ENCODE measurements at regions not wholly inside any gene's neighbourhood (a gene's known extent, or its start where the extent isn't known, plus 50 kb on each side); places are given as distances from the start of the nearest gene placed in this dataset.

DNA sequence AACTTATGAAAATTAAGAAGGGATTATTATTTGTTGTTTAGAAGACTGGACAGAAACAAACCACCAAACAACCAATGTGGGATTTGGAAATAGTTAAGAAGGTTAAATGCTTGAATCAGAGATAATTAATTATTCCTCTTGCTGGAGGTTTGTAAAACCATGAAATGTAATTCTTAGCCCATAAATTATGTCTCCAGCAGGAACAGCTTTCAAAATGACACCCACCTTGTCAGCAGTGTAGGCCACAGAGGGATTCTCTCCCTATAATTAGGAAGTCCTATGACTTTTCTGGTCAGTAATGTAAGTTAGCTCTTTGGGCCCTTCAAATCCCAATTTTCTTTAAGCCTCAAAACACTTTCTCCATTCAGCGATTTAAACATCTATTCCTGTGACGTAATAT, 63.3 kb downstream of the DRD1 start:
- TF ChIP-seq, protein P1, sequence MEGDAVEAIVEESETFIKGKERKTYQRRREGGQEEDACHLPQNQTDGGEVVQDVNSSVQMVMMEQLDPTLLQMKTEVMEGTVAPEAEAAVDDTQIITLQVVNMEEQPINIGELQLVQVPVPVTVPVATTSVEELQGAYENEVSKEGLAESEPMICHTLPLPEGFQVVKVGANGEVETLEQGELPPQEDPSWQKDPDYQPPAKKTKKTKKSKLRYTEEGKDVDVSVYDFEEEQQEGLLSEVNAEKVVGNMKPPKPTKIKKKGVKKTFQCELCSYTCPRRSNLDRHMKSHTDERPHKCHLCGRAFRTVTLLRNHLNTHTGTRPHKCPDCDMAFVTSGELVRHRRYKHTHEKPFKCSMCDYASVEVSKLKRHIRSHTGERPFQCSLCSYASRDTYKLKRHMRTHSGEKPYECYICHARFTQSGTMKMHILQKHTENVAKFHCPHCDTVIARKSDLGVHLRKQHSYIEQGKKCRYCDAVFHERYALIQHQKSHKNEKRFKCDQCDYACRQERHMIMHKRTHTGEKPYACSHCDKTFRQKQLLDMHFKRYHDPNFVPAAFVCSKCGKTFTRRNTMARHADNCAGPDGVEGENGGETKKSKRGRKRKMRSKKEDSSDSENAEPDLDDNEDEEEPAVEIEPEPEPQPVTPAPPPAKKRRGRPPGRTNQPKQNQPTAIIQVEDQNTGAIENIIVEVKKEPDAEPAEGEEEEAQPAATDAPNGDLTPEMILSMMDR (IDR thresholded peaks at IDR 0.05), result no peak
- TF ChIP-seq POLR2A (IDR thresholded peaks at IDR 0.05), result no peak

Data from heart left ventricle (tissue), 13 donors.